GM19025 (cell line): ENCODE measurements at regions not wholly inside any gene's neighbourhood (a gene's known extent, or its start where the extent isn't known, plus 50 kb on each side); places are given as distances from the start of the nearest gene placed in this dataset.
"Not testable (repeated sequence)": the region's sequence is repeated elsewhere in the genome, so short reads cannot be mapped to it uniquely, and the experiment has no call there.

Experiments used
- ATAC-seq: cut with Tn5 transposase; IDR thresholded peaks from one replicate; pipeline ENCODE4 v1.9.1; 2021; ENCODE audit warnings: mild to moderate bottlenecking, low read depth, moderate library complexity; ENCODE audit not compliant: unreplicated experiment

GRCh38 chr6:100105919-100106529 lies 112.0 kb upstream of the MCHR2 start:
- no peak for ATAC-seq

GRCh38 chr6:100105138-100105537 lies 111.1 kb upstream of the MCHR2 start:
- ATAC-seq: peak; percentile 47

GRCh38 chr6:100103931-100104330 lies 109.9 kb upstream of the MCHR2 start:
- ATAC-seq: no peak

- ATAC-seq: no peak
Measured at GRCh38 chr6:100103194-100103593, 109.2 kb upstream of the MCHR2 start.

GRCh38 chr6:100101644-100102043 lies 107.6 kb upstream of the MCHR2 start:
- ATAC-seq: no peak

- no peak for ATAC-seq
Measured at GRCh38 chr6:100100776-100101175, 106.8 kb upstream of the MCHR2 start.

- ATAC-seq: no peak
Measured at GRCh38 chr6:100099189-100100074, 105.4 kb upstream of the MCHR2 start.

GRCh38 chr6:100096936-100097335 lies 102.9 kb upstream of the MCHR2 start:
- no peak for ATAC-seq

GRCh38 chr6:100096341-100096740 lies 102.3 kb upstream of the MCHR2 start:
- ATAC-seq: no peak

GRCh38 chr6:100093405-100093804 lies 99.4 kb upstream of the MCHR2 start:
- no peak for ATAC-seq

GRCh38 chr6:100088009-100088408 lies 94.0 kb upstream of the MCHR2 start:
- ATAC-seq: no peak

GRCh38 chr6:100084991-100085364 lies 91.0 kb upstream of the MCHR2 start:
- no peak for ATAC-seq

GRCh38 chr6:100084316-100084990 lies 90.4 kb upstream of the MCHR2 start:
- ATAC-seq: no peak

- peak; percentile 58 for ATAC-seq
Measured at GRCh38 chr6:100078509-100078908, 84.5 kb upstream of the MCHR2 start.

- no peak for ATAC-seq
Measured at GRCh38 chr6:100065348-100065747, 71.3 kb upstream of the MCHR2 start.

- ATAC-seq: no peak
Measured at GRCh38 chr6:100062621-100063020, 68.6 kb upstream of the MCHR2 start.

- ATAC-seq: no peak
Measured at GRCh38 chr6:100057941-100058340, 63.9 kb upstream of the MCHR2 start.

- ATAC-seq: no peak
Measured at GRCh38 chr6:100050550-100050949, 56.5 kb upstream of the MCHR2 start.

- ATAC-seq: not testable (repeated sequence)
Measured at GRCh38 chr6:100043961-100044360, 49.9 kb upstream of the MCHR2 start.
